SK-N-SH (cell line): ENCODE measurements at regions not wholly inside any gene's neighbourhood (a gene's known extent, or its start where the extent isn't known, plus 50 kb on each side); places are given as distances from the start of the nearest gene placed in this dataset.

Experiments used
- CTCF ChIA-PET: fragments of 300-600, 350-600 bp; formaldehyde crosslinking; extraction: SDS; loops from one replicate; lab custom pipeline; 2021; lab: Yijun Ruan, JAX
- POLR2A ChIA-PET: fragments of 350-600 bp; sonication (Branson Sonifier 250); formaldehyde crosslinking; extraction: SDS; loops from one replicate; lab custom pipeline; 2020; ENCODE audit warnings: antibody characterized with exemption, inconsistent platforms; lab: Yijun Ruan, JAX
- DNase-seq: peaks from one replicate; pipeline ENCODE4 v3.0.0; 2012
- H2AFZ ChIP-seq: fragments of 200-600 bp; sonication (generic); 2 replicates; pipeline ENCODE4 v1.8.1; 2016; ENCODE audit warnings: antibody characterized with exemption, mild to moderate bottlenecking, low read depth
- H3F3A ChIP-seq: fragments of 200-600 bp; sonication (generic); replicated peaks from 2 replicates; pipeline ENCODE3; 2016; ENCODE audit warnings: antibody characterized with exemption, mild to moderate bottlenecking; ENCODE audit not compliant: insufficient read depth
- H3K27ac ChIP-seq, 2 experiments: fragments of 200-500 bp in 1 of 2; fragments of 200-600 bp in 1 of 2; sonication (Bioruptor generic) in 1 of 2; sonication (generic), shearing (Covaris generic) in 1 of 2; 2 replicates each; pipeline versions ENCODE4 v1.5.1 to v1.6.1; 2014 to 2016; ENCODE audit warnings: low read depth in 2 of 2, inconsistent platforms in 1 of 2, low read length in 1 of 2, mild to moderate bottlenecking in 1 of 2, mixed read lengths in 1 of 2
- H3K27me3 ChIP-seq: fragments of 200-600 bp; sonication (generic), shearing (Covaris generic); 2 replicates; pipeline ENCODE4 v1.6.1; 2016; ENCODE audit warnings: mixed run types; ENCODE audit not compliant: insufficient read depth
- H3K36me3 ChIP-seq, 2 experiments: fragments of 200-500 bp in 1 of 2; fragments of 200-600 bp in 1 of 2; sonication (Bioruptor generic) in 1 of 2; sonication (generic) in 1 of 2; replicated peaks in 1 of 2; 2 replicates each; pipeline versions ENCODE3 to v1.5.1; 2014 to 2016; ENCODE audit warnings: low read length in 1 of 2, mild to moderate bottlenecking in 1 of 2; ENCODE audit not compliant: insufficient read depth in 2 of 2, control insufficient read depth in 1 of 2
- H3K4me1 ChIP-seq, 2 experiments: fragments of 200-500 bp in 1 of 2; fragments of 200-600 bp in 1 of 2; sonication (Bioruptor generic) in 1 of 2; sonication (generic), shearing (Covaris generic) in 1 of 2; 2 replicates each; pipeline versions ENCODE4 v1.5.1 to v1.6.1; 2014 to 2016; ENCODE audit warnings: low read depth in 1 of 2, low read length in 1 of 2, mixed run types in 1 of 2; ENCODE audit not compliant: insufficient read depth in 2 of 2, control insufficient read depth in 1 of 2
- H3K4me2 ChIP-seq: fragments of 200-600 bp; sonication (generic), shearing (Covaris generic); 2 replicates; pipeline ENCODE4 v1.6.1; 2017; ENCODE audit warnings: mixed run types
- H3K4me3 ChIP-seq, 2 experiments: fragments of 200-500 bp in 1 of 2; fragments of 200-600 bp in 1 of 2; sonication (Bioruptor generic) in 1 of 2; sonication (generic), shearing (Covaris generic) in 1 of 2; 2 replicates each; pipeline versions ENCODE4 v1.5.1 to v1.8.1; 2014 to 2016; ENCODE audit warnings: low read depth in 2 of 2, inconsistent platforms in 1 of 2, low read length in 1 of 2, mild to moderate bottlenecking in 1 of 2, mixed read lengths in 1 of 2, moderate library complexity in 1 of 2
- H3K79me2 ChIP-seq: fragments of 200-600 bp; sonication (generic); 2 replicates; pipeline ENCODE4 v1.8.1; 2017; ENCODE audit warnings: mild to moderate bottlenecking; ENCODE audit not compliant: insufficient read depth
- H3K9ac ChIP-seq: fragments of 200-600 bp; sonication (generic); 2 replicates; pipeline ENCODE4 v1.6.1; 2017; ENCODE audit warnings: mixed run types
- H3K9me2 ChIP-seq: fragments of 200-600 bp; sonication (generic); 2 replicates; pipeline ENCODE4 v1.6.1; 2017; ENCODE audit warnings: mixed run types
- H3K9me3 ChIP-seq: fragments of 200-600 bp; sonication (generic); 2 replicates; pipeline ENCODE4 v1.6.1; 2017; ENCODE audit warnings: mixed run types, mild to moderate bottlenecking, moderate library complexity
- H4K20me1 ChIP-seq: fragments of 200-600 bp; sonication (generic); 2 replicates; pipeline ENCODE4 v1.6.1; 2017; ENCODE audit warnings: mild to moderate bottlenecking, mixed run types; ENCODE audit not compliant: insufficient read depth
- CHD2 ChIP-seq: fragments of 150-350 bp; IDR thresholded peaks from 2 replicates; pipeline ENCODE4 v1.6.1; 2018; ENCODE audit warnings: low read length; ENCODE audit not compliant: partially characterized antibody
- ELF1 ChIP-seq: IDR thresholded peaks from 2 replicates; pipeline ENCODE4 v1.4.0; 2012
- EP300 ChIP-seq, 2 experiments: IDR thresholded peaks; 2 replicates each; pipeline versions ENCODE4 v1.4.0 to v1.6.1; 2012; ENCODE audit warnings: borderline replicate concordance in 1 of 2, low read depth in 1 of 2, low read length in 1 of 2
- EZH2phosphoT487 ChIP-seq: fragments of 200-600 bp; sonication (generic); IDR thresholded peaks from 2 replicates; pipeline ENCODE4 v1.6.1; 2017; ENCODE audit warnings: low read depth, mixed run types, mild to moderate bottlenecking, antibody characterized with exemption, moderate library complexity, borderline replicate concordance
- FOXJ3 ChIP-seq: sonication (generic); formaldehyde crosslinking; IDR thresholded peaks from 2 replicates; pipeline ENCODE4 v1.5.1; 2020; ENCODE audit warnings: mild to moderate bottlenecking, missing genetic modification reagents
- GATA2 ChIP-seq: sonication (generic); formaldehyde crosslinking; IDR thresholded peaks from 2 replicates; pipeline ENCODE4 v1.5.0; 2020; ENCODE audit warnings: mild to moderate bottlenecking, missing genetic modification reagents
- POLR2AphosphoS5 ChIP-seq: IDR thresholded peaks from 2 replicates; pipeline ENCODE4 v1.6.1; 2012; ENCODE audit warnings: low read depth, low read length
- RFX5 ChIP-seq: IDR thresholded peaks from 2 replicates; pipeline ENCODE4 v1.6.1; 2012; ENCODE audit warnings: mild to moderate bottlenecking, improper control_type of control experiment, low read length
- TCF12 ChIP-seq: IDR thresholded peaks from 2 replicates; pipeline ENCODE4 v1.4.0; 2012
- WGBS: methylation state at CpG from one replicate; pipeline ENCODE4 v1.1.6; 2017; ENCODE audit warnings: low lambda C conversion rate; 5-methylcytosine and 5-hydroxymethylcytosine counted together
- TF ChIP-seq, protein P1 (sequence below): IDR thresholded peaks from 2 replicates; pipeline ENCODE4; 2012
- TF ChIP-seq, protein P2 (sequence below): IDR thresholded peaks from 2 replicates; pipeline ENCODE4 v1.4.0; 2012; ENCODE audit warnings: low read depth
- TF ChIP-seq, protein P3 (sequence below): IDR thresholded peaks from 2 replicates; pipeline ENCODE4 v1.6.1; 2012; ENCODE audit warnings: mild to moderate bottlenecking, low read depth, low read length, moderate library complexity
- TF ChIP-seq, protein P4 (sequence below): fragments of 200-600 bp; sonication (generic); IDR thresholded peaks from 2 replicates; pipeline ENCODE4 v1.6.1; 2017; ENCODE audit warnings: antibody characterized with exemption, mild to moderate bottlenecking, moderate library complexity

DNA sequence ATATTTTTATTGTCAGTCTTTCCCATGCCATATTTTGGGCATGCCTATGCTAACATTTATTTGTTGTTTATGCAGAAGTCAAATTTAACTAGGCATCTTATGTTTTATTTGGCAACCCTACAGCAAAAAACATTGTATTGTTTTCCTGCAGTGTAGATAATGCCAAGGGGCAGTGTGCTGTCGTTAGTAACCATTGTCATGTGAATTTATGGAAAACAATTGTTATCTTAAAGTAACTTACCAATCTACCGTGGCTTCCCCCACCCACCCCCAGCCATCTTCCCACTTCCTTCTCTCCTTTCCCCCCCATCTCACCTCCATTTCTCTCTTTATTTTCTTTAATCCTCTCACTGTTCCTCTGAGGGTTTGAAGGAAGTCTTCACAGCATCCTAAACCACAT lies 370.5 kb downstream of the ACTR3B start (continued):
- TF ChIP-seq, protein P1, sequence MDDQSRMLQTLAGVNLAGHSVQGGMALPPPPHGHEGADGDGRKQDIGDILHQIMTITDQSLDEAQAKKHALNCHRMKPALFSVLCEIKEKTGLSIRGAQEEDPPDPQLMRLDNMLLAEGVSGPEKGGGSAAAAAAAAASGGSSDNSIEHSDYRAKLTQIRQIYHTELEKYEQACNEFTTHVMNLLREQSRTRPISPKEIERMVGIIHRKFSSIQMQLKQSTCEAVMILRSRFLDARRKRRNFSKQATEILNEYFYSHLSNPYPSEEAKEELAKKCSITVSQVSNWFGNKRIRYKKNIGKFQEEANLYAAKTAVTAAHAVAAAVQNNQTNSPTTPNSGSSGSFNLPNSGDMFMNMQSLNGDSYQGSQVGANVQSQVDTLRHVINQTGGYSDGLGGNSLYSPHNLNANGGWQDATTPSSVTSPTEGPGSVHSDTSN: no peak
- TF ChIP-seq EP300 (IDR thresholded peaks at IDR 0.05; ENCODE audit: borderline replicate concordance in 1 of 2, low read depth in 1 of 2, low read length in 1 of 2) (no peak), GATA2 (no peak)
- TF ChIP-seq, protein P2, sequence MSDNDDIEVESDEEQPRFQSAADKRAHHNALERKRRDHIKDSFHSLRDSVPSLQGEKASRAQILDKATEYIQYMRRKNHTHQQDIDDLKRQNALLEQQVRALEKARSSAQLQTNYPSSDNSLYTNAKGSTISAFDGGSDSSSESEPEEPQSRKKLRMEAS: no peak

DNA sequence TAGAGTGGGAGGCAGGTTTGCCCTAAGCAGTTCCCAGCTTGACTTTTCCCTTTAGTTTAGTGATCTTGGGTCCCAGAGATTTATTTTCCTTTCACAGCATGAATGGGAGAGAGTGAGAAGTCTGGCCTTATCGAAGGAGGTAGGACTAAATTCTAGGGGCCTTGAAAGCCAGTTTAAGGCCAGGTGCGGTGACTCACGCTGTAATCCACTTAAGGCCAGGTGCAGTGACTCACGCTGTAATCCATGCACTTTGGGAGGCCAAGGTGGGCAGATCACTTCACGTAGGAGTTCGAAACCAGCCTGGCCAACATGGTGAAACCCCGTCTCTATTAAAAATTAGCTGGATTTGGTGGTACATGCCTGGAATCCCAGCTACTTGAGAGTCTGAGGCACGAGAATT lies 392.2 kb downstream of the ACTR3B start:
- TF ChIP-seq, protein P1: no peak
- no peak for TF ChIP-seq EP300 (IDR thresholded peaks at IDR 0.05; ENCODE audit: borderline replicate concordance in 1 of 2, low read depth in 1 of 2, low read length in 1 of 2)
- TF ChIP-seq, protein P3, sequence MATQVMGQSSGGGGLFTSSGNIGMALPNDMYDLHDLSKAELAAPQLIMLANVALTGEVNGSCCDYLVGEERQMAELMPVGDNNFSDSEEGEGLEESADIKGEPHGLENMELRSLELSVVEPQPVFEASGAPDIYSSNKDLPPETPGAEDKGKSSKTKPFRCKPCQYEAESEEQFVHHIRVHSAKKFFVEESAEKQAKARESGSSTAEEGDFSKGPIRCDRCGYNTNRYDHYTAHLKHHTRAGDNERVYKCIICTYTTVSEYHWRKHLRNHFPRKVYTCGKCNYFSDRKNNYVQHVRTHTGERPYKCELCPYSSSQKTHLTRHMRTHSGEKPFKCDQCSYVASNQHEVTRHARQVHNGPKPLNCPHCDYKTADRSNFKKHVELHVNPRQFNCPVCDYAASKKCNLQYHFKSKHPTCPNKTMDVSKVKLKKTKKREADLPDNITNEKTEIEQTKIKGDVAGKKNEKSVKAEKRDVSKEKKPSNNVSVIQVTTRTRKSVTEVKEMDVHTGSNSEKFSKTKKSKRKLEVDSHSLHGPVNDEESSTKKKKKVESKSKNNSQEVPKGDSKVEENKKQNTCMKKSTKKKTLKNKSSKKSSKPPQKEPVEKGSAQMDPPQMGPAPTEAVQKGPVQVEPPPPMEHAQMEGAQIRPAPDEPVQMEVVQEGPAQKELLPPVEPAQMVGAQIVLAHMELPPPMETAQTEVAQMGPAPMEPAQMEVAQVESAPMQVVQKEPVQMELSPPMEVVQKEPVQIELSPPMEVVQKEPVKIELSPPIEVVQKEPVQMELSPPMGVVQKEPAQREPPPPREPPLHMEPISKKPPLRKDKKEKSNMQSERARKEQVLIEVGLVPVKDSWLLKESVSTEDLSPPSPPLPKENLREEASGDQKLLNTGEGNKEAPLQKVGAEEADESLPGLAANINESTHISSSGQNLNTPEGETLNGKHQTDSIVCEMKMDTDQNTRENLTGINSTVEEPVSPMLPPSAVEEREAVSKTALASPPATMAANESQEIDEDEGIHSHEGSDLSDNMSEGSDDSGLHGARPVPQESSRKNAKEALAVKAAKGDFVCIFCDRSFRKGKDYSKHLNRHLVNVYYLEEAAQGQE: no peak
- TF ChIP-seq POLR2AphosphoS5: no peak
- TF ChIP-seq, protein P4, sequence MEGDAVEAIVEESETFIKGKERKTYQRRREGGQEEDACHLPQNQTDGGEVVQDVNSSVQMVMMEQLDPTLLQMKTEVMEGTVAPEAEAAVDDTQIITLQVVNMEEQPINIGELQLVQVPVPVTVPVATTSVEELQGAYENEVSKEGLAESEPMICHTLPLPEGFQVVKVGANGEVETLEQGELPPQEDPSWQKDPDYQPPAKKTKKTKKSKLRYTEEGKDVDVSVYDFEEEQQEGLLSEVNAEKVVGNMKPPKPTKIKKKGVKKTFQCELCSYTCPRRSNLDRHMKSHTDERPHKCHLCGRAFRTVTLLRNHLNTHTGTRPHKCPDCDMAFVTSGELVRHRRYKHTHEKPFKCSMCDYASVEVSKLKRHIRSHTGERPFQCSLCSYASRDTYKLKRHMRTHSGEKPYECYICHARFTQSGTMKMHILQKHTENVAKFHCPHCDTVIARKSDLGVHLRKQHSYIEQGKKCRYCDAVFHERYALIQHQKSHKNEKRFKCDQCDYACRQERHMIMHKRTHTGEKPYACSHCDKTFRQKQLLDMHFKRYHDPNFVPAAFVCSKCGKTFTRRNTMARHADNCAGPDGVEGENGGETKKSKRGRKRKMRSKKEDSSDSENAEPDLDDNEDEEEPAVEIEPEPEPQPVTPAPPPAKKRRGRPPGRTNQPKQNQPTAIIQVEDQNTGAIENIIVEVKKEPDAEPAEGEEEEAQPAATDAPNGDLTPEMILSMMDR: no peak
- no peak for TF ChIP-seq ELF1
- TF ChIP-seq CHD2: no peak
- TF ChIP-seq TCF12: no peak
- TF ChIP-seq EZH2phosphoT487: no peak
- TF ChIP-seq FOXJ3 (CRISPR knock-in tag): no peak
- TF ChIP-seq RFX5: no peak
- H3K27ac ChIP-seq: no peak overlapping the region
- no peak overlapping the region for H3K4me2 ChIP-seq
- no peaks in the 10 kb centered on the region for H3K79me2 ChIP-seq
- ChIA-PET CTCF (no interaction called here), POLR2A (no interaction called here)
- no peak overlapping the region for H3K9ac ChIP-seq
- 15% methylated on average over 8 of the region's 8 CpGs for WGBS
- H3K27me3 ChIP-seq: no peaks in the 10 kb centered on the region
- no peaks in the 10 kb centered on the region for H3K36me3 ChIP-seq
- no peak overlapping the region for H3K4me3 ChIP-seq
- DNase-seq: no peak
- no peaks in the 10 kb centered on the region for H4K20me1 ChIP-seq
- H2AFZ ChIP-seq: no peak overlapping the region
- no peaks in the 10 kb centered on the region for H3K4me1 ChIP-seq
- no peaks in the 10 kb centered on the region for H3K9me2 ChIP-seq
- no peaks in the 10 kb centered on the region for H3F3A ChIP-seq
- H3K9me3 ChIP-seq: no peaks in the 10 kb centered on the region; the same call in 1 of the 2 replicates
